Panc1 (cell line): ENCODE measurements at regions not wholly inside any gene's neighbourhood (a gene's known extent, or its start where the extent isn't known, plus 50 kb on each side); places are given as distances from the start of the nearest gene placed in this dataset.
"Not testable (repeated sequence)": the region's sequence is repeated elsewhere in the genome, so short reads cannot be mapped to it uniquely, and the experiment has no call there.

Experiments
- ATAC-seq: fragments of 200-7000 bp; cut with Tn5 transposase; 2 replicates; pipeline ENCODE4 v1.9.1; 2020; ENCODE audit warnings: mild to moderate bottlenecking, moderate library complexity
- BruUV-seq: library from RNA; stranded (reverse); fragments of 400-500 nt; replicated peaks from 2 replicates; lab custom pipeline; 2021; lab: Mats Ljungman, UMichigan
- CTCF ChIA-PET: fragments of 300-600 bp; sonication (Branson Sonifier 250); formaldehyde crosslinking; loops from one replicate; lab custom pipeline; 2022; ENCODE audit warnings: antibody characterized with exemption; lab: Charles Lee
- POLR2A ChIA-PET: fragments of 300-600 bp; sonication (Branson Sonifier 250); formaldehyde crosslinking; loops from one replicate; lab custom pipeline; 2022; ENCODE audit warnings: antibody characterized with exemption; lab: Charles Lee
- DNase-seq: peaks from one replicate; pipeline ENCODE4 v3.0.0-alpha.2; 2010; ENCODE audit warnings: low read depth, low spot score
- H3K27ac ChIP-seq: 2 replicates; pipeline ENCODE4 v1.5.1; 2011; ENCODE audit warnings: mild to moderate bottlenecking, low read length, inconsistent platforms
- H3K27me3 ChIP-seq: fragments of 200-500 bp; sonication (Bioruptor generic); 2 replicates; pipeline ENCODE4 v1.6.0; 2014; ENCODE audit warnings: low read length, inconsistent platforms; ENCODE audit not compliant: control insufficient read depth, insufficient read depth
- H3K36me3 ChIP-seq: fragments of 200-500 bp; sonication (Bioruptor generic); 2 replicates; pipeline ENCODE4 v1.5.1; 2014; ENCODE audit warnings: inconsistent platforms, mild to moderate bottlenecking, low read length, moderate library complexity; ENCODE audit not compliant: control insufficient read depth, insufficient read depth
- H3K4me1 ChIP-seq: 2 replicates; pipeline ENCODE4 v1.5.1; 2011; ENCODE audit warnings: inconsistent platforms, mild to moderate bottlenecking, low read length, moderate library complexity; ENCODE audit not compliant: control insufficient read depth, insufficient read depth
- H3K4me3 ChIP-seq, 2 experiments: 2 replicates each; pipeline ENCODE4 v1.5.1; 2011 to 2012; ENCODE audit warnings: low read depth in 2 of 2, low read length in 2 of 2, mild to moderate bottlenecking in 2 of 2, inconsistent platforms in 1 of 2, moderate library complexity in 1 of 2
- H3K9me3 ChIP-seq: fragments of 200-500 bp; sonication (Bioruptor generic); 2 replicates; pipeline ENCODE4 v1.5.1; 2014; ENCODE audit warnings: low read depth, mild to moderate bottlenecking, inconsistent platforms, low read length, moderate library complexity; ENCODE audit not compliant: control insufficient read depth, insufficient read depth
- CTCF ChIP-seq: fragments of 450-650 bp; IDR thresholded peaks from 2 replicates; pipeline ENCODE4 v1.5.1; 2017; ENCODE audit warnings: mild to moderate bottlenecking
- POLR2AphosphoS5 ChIP-seq: IDR thresholded peaks from 2 replicates; pipeline ENCODE4 v1.6.1; 2012; ENCODE audit warnings: mild to moderate bottlenecking, low read depth, low read length, moderate library complexity
- REST ChIP-seq, 2 experiments: IDR thresholded peaks; 2 replicates each; pipeline ENCODE4 v1.6.1; 2011 to 2012; ENCODE audit warnings: low read depth in 2 of 2, control low read depth in 1 of 2, low read length in 1 of 2, mild to moderate bottlenecking in 1 of 2, moderate library complexity in 1 of 2; ENCODE audit not compliant: insufficient read depth in 1 of 2
- SIN3A ChIP-seq: IDR thresholded peaks from 2 replicates; pipeline ENCODE4 v1.6.1; 2012; ENCODE audit warnings: low read depth, mild to moderate bottlenecking, low read length, moderate library complexity, borderline replicate concordance; ENCODE audit not compliant: insufficient read depth
- TCF7L2 ChIP-seq: IDR thresholded peaks from 2 replicates; pipeline ENCODE4 v1.6.1; 2011; ENCODE audit warnings: mild to moderate bottlenecking, low read depth, low read length, inconsistent platforms
- in situ Hi-C: cut with HindIII; loops from 2 replicates; pipeline ENCODE4 v1.10.0; 2016; ENCODE audit warnings: low sequenced_read_pairs, low pct_unique_long_range_greater_than_20kb
- intact Hi-C: fragments of 100-400 bp; cut with micrococcal nuclease; formaldehyde crosslinking; loops from one replicate; pipeline ENCODE4 v1.10.0; 2022; ENCODE audit not compliant: unreplicated experiment

GRCh38 chr1:60791226-60791625, 291.1 kb upstream of the NFIA start:
- TF ChIP-seq REST (IDR thresholded peaks at IDR 0.05; ENCODE audit: insufficient read depth in 1 of 2, low read depth in 2 of 2, low read length in 1 of 2) (no peak), POLR2AphosphoS5 (no peak), TCF7L2 (no peak), CTCF (no peak), SIN3A (no peak)
- in situ Hi-C loops (no loop called here), intact Hi-C loops (no loop called here)
- no TSS peak for BruUV-seq
- ATAC-seq: no peak
- H3K27ac ChIP-seq: no peak overlapping the region
- CTCF ChIA-PET: no interaction called here
- POLR2A ChIA-PET: no interaction called here
- DNase-seq: no peak
- no peaks in the 10 kb centered on the region for H3K9me3 ChIP-seq
- no peaks in the 10 kb centered on the region for H3K36me3 ChIP-seq
- no peaks in the 10 kb centered on the region for H3K27me3 ChIP-seq
- no peaks in the 10 kb centered on the region for H3K4me1 ChIP-seq
- no peak overlapping the region for H3K4me3 ChIP-seq

- in situ Hi-C loops, H3K4me3 ChIP-seq, DNase-seq, H3K36me3 ChIP-seq, H3K27ac ChIP-seq, CTCF ChIA-PET, H3K9me3 ChIP-seq, ATAC-seq, H3K4me1 ChIP-seq, H3K27me3 ChIP-seq, POLR2A ChIA-PET, intact Hi-C loops, BruUV-seq: not testable (repeated sequence)
Observed at GRCh38 chr1:60773099-60773498, 309.3 kb upstream of the NFIA start.

- intact Hi-C loops (no loop called here), in situ Hi-C loops (no loop called here)
- CTCF ChIA-PET: no interaction called here
- DNase-seq (no peak), ATAC-seq (no peak)
- Histone ChIP-seq H3K27me3 (peaks cover 2% of the 10 kb centered on the region; the same call in 1 of the 2 replicates), H3K36me3 (no peaks in the 10 kb centered on the region), H3K27ac (no peak overlapping the region), H3K9me3 (no peaks in the 10 kb centered on the region), H3K4me1 (no peaks in the 10 kb centered on the region), H3K4me3 (no peak overlapping the region)
- BruUV-seq: no TSS peak
- POLR2A ChIA-PET: no interaction called here
- no peak for TF ChIP-seq REST (IDR thresholded peaks at IDR 0.05; ENCODE audit: insufficient read depth in 1 of 2, low read depth in 2 of 2, low read length in 1 of 2)
- TF ChIP-seq SIN3A: no peak
- no peak for TF ChIP-seq TCF7L2
Observed at GRCh38 chr1:60769082-60769481, 313.3 kb upstream of the NFIA start.
